ENCODE measurements at regions not wholly inside any gene's neighbourhood (a gene's known extent, or its start where the extent isn't known, plus 50 kb on each side); places are given as distances from the start of the nearest gene placed in this dataset.

GRCh38 chr3:5635746-5636145 is 448.2 kb downstream of the EDEM1 start:
- no peak for DNase-seq

DNA sequence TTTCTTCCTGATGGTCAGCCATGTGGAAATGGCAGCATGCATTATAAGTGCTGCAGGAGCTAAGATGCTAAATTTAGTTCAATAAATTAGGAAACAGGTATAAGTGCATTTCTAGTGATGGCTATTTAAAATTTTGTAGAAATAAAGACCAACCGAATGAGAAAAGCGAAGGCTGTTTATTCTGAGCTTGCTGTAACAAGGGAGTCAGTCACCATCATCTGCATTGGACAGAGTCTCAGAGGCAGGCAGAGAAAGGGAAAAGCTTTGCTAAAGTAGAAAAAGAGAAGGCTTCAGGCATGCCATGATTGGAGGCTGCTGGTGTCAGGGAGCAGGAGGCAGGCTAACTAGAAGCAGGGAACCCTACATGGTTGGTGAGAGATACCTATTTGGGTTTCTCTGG is 451.0 kb downstream of the EDEM1 start:
- no peak for DNase-seq

GRCh38 chr3:5644773-5645670 is 457.5 kb downstream of the EDEM1 start:
- DNase-seq, result no peak

DNA sequence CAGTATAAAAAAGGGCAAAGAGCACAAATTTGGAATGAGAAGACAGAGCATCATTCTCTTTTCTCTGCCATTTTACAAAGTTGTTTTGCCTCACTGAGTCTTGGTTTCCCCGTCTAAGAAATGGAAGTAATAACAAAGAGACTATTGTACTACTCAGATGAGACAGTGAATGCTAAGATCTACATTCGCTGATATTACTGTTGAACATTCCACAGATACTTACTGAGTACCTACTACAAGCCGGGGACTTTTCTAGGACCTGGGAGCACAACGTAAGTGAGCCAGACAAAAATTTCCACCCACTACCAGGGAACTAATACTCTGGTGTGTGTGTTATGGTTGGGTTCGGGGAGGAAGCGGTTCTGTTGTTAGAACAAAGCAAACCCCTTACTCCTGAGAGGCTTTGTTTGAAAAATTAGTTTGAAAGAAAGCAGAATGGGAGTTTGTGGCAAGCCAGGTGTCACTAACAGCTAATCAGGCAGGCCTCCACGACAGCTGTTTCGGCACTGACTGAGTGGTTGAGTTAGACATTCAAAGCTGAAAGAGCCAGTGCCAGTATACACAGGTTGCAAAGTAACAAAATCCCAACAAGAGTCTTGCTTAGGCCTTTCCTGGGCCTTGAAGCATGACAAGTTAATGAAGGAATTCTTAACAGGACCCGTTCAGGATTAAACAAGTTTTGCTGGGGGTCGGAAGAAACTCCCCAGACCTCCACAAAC is 458.3 kb downstream of the EDEM1 start:
- no peak for DNase-seq

- no peak for DNase-seq
These were observed 462.8 kb downstream of the EDEM1 start for GRCh38 chr3:5650303-5650702.

DNA sequence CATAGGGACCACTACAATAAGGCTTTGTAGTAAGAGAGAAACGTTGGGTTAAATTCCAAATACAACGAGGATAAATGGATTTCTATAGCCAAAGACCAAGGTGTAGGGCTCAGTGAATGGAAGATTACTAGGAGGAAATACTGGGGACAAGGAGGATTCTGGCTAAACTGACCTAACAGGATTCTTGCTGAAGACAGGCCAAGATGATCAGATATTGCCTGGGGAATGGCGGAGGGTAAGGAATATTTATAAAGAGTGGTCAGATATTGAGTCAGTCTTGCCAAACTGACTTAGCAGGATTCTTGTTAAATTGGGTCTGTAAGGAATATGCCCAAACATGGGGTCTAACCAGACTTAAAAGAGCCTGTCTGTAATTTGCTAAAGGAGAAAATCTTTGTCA is 463.8 kb downstream of the EDEM1 start:
- DNase-seq, result no peak

- DNase-seq, result no peak
These were observed 466.1 kb downstream of the EDEM1 start for GRCh38 chr3:5653426-5654143.

GRCh38 chr3:5657106-5657505 is 469.6 kb downstream of the EDEM1 start:
- DNase-seq, result peak; percentile 6 to 50

GRCh38 chr3:5663601-5664000 is 476.1 kb downstream of the EDEM1 start:
- DNase-seq, result no peak

DNA sequence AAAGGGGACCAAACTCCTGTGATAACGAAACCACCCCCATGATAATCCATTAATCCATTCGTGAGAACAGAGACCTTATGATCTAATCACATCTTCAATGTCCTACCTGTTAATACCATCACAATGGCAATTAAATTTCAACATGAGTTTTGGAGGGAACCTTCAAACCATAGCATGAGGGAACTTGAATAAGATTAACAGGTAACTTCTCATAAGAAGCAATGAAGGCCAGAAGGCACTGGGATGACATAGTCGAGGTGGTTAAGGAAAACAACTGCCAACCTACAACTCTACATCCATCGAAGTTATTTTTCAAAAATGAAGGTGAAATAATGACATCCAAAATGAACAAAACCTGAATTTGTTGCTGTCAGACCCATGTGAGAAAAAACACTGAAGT is 478.9 kb downstream of the EDEM1 start:
- no peak for DNase-seq

- DNase-seq, result no peak
These were observed 486.0 kb downstream of the EDEM1 start for GRCh38 chr3:5673521-5673920.

DNA sequence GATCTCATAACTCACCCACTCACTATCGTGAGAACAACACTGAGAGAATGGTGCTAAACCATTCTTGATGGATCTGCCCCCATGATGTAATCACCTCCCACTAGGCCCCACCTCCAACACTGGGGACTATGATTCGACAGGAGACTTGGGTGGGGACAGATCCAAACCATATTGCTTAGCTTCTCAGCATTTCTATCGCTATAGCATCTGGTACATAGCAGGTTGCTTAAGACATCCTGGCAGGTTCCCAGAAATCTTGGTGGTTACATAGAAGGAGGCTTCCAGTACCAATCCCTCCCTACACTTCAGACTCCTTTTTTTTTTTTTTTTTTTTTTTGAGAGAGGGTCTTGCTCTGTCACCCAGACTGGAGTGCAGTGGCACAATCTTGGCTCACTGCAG is 487.8 kb downstream of the EDEM1 start:
- DNase-seq, result no peak

DNA sequence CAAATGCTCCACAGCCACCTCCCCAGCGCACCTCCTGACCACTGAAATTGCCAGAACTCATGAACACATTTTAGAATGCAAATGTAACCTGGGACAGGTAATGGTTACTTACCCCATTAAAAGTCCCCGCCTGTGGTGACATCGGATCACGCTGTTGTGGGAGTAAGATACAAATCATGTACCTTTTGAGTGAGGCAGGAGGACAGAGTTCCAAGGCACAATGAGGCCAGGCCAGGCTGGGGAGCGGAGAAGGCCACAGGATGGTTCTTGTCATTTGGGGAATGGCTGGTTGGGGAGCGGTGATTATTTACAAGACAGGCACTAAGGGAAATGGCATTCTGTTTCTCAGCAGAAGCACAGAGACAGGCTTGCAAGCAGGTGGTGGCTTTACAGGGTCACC is 490.0 kb downstream of the EDEM1 start:
- no peak for DNase-seq

- DNase-seq, result no peak
These were observed 490.7 kb downstream of the EDEM1 start for GRCh38 chr3:5678248-5678647.

- DNase-seq, result no peak
These were observed 491.3 kb downstream of the EDEM1 start for GRCh38 chr3:5678844-5679243.

GRCh38 chr3:5687230-5687629 is 499.7 kb downstream of the EDEM1 start:
- DNase-seq, result no peak

DNA sequence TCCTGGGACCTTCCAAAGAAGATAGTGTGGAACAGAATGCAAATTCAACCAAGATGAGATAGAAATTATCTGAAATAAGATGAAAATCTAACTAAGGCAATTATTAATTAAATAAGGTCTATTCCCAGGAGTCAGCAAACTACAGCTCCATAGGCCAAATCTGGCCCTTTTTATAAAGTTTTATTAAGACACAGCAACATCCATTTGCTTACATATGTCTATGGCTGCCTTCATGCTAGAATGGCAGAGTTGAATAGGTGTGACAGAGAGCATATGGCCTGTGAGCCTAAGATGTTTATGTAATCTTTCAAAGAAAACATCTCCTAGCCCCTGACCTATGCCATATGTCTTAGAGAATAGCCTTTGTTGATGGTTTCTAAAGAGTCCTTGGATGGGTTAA is 503.0 kb downstream of the EDEM1 start:
- no peak for DNase-seq

DNA sequence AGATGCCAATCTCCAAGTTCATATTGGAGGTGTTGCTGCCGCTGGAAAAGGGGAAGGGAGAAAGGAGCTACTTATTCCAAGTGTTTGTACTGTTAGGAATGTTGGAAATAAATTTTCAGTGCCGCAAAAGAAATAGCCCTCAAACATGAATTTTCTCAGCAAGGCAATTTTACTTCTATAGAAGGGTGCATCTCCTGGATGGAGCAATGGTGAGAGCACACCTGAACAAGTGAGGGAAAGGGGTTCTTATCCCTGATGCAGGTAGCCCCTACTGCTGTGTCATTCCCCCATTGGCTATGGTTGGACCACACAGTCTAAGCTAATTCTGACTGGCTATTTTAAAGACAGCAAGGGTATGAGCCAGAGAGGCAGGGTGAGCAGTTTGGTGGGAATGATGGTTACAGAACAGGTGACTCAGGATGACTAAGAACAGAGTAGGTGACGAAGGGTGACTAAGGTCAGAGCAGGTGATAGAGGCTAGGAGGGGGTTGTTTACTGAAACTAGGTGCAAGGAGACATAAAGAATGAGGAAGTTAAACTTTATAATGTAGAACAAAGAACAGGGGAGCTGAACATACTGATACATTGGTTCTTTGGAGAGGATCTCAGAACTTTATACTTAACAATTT is 503.5 kb downstream of the EDEM1 start:
- DNase-seq, result no peak

DNA sequence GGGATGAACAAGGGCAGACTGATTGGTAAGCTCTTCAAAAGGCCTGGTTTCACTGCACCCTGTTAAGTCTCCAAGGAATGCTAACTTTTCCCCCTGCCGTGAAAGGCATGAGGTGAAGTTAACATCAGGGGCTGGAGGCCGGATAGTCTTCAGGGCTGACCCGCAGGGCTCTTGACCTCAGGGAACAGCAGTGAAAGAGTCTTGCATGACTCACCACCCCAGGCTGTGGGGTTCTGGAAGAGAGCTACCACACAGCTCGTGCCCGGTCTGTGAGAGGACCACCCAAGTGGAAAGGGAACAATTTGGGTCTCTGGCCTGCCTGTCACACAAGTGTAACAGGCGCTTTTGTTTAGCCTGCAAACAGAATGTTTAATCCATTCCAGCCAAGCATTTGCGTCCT is 504.9 kb downstream of the EDEM1 start:
- no peak for DNase-seq

- DNase-seq, result no peak
These were observed 506.8 kb downstream of the EDEM1 start for GRCh38 chr3:5694266-5694665.

DNA sequence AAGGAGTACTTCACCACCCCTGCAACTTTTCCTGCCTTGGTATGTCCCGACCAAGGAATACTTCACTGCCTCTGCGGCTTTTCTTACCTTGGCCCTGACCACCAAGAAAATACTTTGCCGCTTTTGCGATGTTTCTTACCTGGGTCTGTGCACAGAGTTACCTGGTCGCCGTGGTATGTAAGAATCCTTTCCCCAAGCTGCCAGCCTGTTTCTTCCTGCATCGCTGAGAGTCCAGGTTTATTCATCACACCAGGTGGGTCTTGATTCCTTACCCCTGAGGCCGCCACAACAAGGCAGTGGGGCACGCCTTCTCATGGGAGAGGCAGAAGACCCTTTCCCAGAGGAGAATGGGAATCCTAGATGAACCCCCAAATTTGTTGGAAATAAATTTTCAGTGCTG is 511.3 kb downstream of the EDEM1 start:
- DNase-seq, result no peak

GRCh38 chr3:5699313-5699712 is 511.8 kb downstream of the EDEM1 start:
- DNase-seq, result no peak

DNA sequence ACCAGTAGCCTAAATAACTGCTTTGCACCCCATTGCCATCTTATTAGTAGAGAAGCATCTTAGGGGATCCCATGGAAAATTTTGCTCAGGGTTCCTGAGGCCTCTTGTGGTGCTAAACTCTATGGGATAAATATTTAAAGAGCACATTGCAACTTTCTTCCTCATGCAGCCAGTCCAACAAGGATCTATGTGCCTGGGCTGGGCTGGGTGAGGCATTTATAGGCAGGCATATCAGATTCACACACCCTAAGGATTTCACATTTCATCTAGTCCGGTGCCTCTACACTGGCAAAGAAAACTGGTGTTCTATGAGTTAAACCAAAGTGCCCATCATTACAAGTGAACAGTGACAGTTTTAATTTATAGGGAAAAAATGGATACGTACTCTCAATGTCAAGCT is 512.3 kb downstream of the EDEM1 start:
- no peak for DNase-seq
